Activated T-cell treated with anti-CD3 and anti-CD28 coated beads, Interleukin-2, amount 50 U/mL, for 72 hours (primary cell): ENCODE measurements at regions not wholly inside any gene's neighbourhood (a gene's known extent, or its start where the extent isn't known, plus 50 kb on each side); places are given as distances from the start of the nearest gene placed in this dataset.

Experiments used
- ATAC-seq, 2 donors: fragments of 150-1000 bp; cut with Tn5 transposase; replicated peaks in 1 of 2; 2 replicates each; pipeline ENCODE4 v1.10.0; 2021; ENCODE audit warnings: moderate library complexity in 2 of 2, mild to moderate bottlenecking in 1 of 2
- DNase-seq, 2 donors: peaks; one replicate each; pipeline ENCODE4 v3.0.0; 2021 to 2022; ENCODE audit warnings: mixed read lengths in 1 of 2
- H3K27ac Mint-ChIP-seq: one replicate; pipeline ENCODE4 v1.8.0; 2022; ENCODE audit warnings: mild to moderate bottlenecking, moderate library complexity, mixed read lengths
- H3K27me3 Mint-ChIP-seq: one replicate; pipeline ENCODE4 v1.8.0; 2022; ENCODE audit warnings: low read depth, mixed read lengths
- H3K36me3 Mint-ChIP-seq, 2 donors: one replicate each; pipeline ENCODE4 v1.8.0; 2022; ENCODE audit warnings: mixed read lengths in 2 of 2, mild to moderate bottlenecking in 1 of 2; ENCODE audit not compliant: insufficient read depth in 2 of 2
- H3K4me1 Mint-ChIP-seq: one replicate; pipeline ENCODE4 v1.8.0; 2022; ENCODE audit warnings: low read depth, mixed read lengths
- H3K4me3 Mint-ChIP-seq, 2 donors: one replicate each; pipeline ENCODE4 v1.8.0; 2022; ENCODE audit warnings: mild to moderate bottlenecking in 2 of 2, mixed read lengths in 2 of 2, moderate library complexity in 2 of 2
- H3K9me3 Mint-ChIP-seq, 2 donors: one replicate each; pipeline ENCODE4 v1.8.0; 2022; ENCODE audit warnings: mixed read lengths in 2 of 2

- Mint-ChIP-seq H3K36me3 (peaks cover 0 to 5% of the 10 kb centered on the region in 2 donors), H3K27ac (no peak overlapping the region), H3K9me3 (peaks cover 5 to 6% of the 10 kb centered on the region in 2 donors), H3K27me3 (peaks cover 6% of the 10 kb centered on the region), H3K4me1 (no peaks in the 10 kb centered on the region), H3K4me3 (no peak overlapping the region)
- ATAC-seq: no peak
- DNase-seq: no peak
These were observed 148.9 kb downstream of the OXSM start for GRCh38 chr3:25938566-25939325.

- DNase-seq (no peak), ATAC-seq (no peak)
- Mint-ChIP-seq H3K4me3 (no peak overlapping the region), H3K36me3 (no peaks in the 10 kb centered on the region), H3K4me1 (no peaks in the 10 kb centered on the region), H3K9me3 (no peaks in the 10 kb centered on the region), H3K27me3 (peaks cover 6% of the 10 kb centered on the region), H3K27ac (no peak overlapping the region)
These were observed 151.0 kb downstream of the OXSM start for GRCh38 chr3:25940935-25941334.

GRCh38 chr3:25944329-25944728 lies 154.4 kb downstream of the OXSM start:
- H3K9me3 Mint-ChIP-seq: no peaks in the 10 kb centered on the region
- no peaks in the 10 kb centered on the region for H3K4me1 Mint-ChIP-seq
- no peak overlapping the region for H3K27ac Mint-ChIP-seq
- H3K27me3 Mint-ChIP-seq: peaks cover 6% of the 10 kb centered on the region
- ATAC-seq: no peak
- H3K36me3 Mint-ChIP-seq: no peaks in the 10 kb centered on the region
- H3K4me3 Mint-ChIP-seq: no peak overlapping the region
- no peak for DNase-seq

DNA sequence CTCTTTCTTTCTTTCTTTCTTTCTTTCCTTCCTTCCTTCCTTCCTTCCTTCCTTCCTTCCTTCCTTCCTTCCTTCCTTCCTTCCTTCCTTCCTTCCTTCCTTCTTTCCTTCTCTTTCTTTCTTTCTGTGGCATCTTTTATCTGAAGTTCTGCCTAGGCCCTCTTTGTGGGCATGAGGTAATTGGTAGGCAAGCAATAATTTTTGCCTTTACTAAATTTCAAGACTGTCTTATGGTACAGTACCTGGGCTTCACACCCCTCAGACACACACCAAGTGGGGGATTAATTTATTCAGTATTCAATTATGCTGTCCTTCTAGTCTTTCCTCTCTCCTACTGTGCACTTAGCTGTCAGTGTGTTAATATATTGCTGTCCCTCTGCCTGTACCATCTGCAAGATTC lies 155.5 kb downstream of the OXSM start:
- no peak for ATAC-seq
- Mint-ChIP-seq H3K36me3 (no peaks in the 10 kb centered on the region), H3K27ac (no peak overlapping the region), H3K27me3 (peaks cover 6% of the 10 kb centered on the region), H3K9me3 (no peaks in the 10 kb centered on the region), H3K4me1 (no peaks in the 10 kb centered on the region), H3K4me3 (no peak overlapping the region)
- DNase-seq: no peak

DNA sequence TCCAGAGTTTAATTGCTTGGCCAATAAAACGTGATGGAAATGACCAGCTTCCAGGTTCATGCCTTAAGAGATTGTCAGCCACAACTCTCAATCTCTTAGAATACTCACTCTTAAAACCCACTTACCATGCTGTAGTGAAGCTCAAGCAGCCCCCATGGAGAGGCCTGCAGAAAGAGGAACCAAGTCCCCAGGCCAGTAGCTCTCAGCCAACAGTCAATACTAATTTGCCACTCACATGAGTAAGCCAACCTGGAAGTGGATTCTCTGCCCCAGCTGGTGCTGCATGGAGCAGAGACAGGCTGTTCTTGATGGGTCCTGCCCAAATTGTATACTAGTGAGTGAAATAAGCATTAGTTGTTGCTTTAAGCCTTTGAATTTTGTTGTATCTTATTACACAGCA lies 155.9 kb downstream of the OXSM start:
- DNase-seq (no peak), ATAC-seq (no peak)
- Mint-ChIP-seq H3K4me3 (no peak overlapping the region), H3K27ac (no peak overlapping the region), H3K27me3 (peaks cover 6% of the 10 kb centered on the region), H3K36me3 (no peaks in the 10 kb centered on the region), H3K9me3 (no peaks in the 10 kb centered on the region), H3K4me1 (no peaks in the 10 kb centered on the region)

GRCh38 chr3:25952133-25952532 lies 162.2 kb downstream of the OXSM start:
- Mint-ChIP-seq H3K9me3 (no peaks in the 10 kb centered on the region), H3K27ac (no peak overlapping the region), H3K4me1 (no peaks in the 10 kb centered on the region), H3K27me3 (no peaks in the 10 kb centered on the region), H3K4me3 (no peak overlapping the region), H3K36me3 (no peaks in the 10 kb centered on the region)
- ATAC-seq (no peak), DNase-seq (no peak)

- no peaks in the 10 kb centered on the region for H3K9me3 Mint-ChIP-seq
- H3K27ac Mint-ChIP-seq: no peak overlapping the region
- no peak for ATAC-seq
- no peaks in the 10 kb centered on the region for H3K27me3 Mint-ChIP-seq
- H3K36me3 Mint-ChIP-seq: no peaks in the 10 kb centered on the region
- H3K4me1 Mint-ChIP-seq: no peaks in the 10 kb centered on the region
- H3K4me3 Mint-ChIP-seq: no peak overlapping the region
- no peak for DNase-seq
These were observed 167.1 kb downstream of the OXSM start for GRCh38 chr3:25957026-25957425.

- Mint-ChIP-seq H3K27ac (no peak overlapping the region), H3K4me1 (no peaks in the 10 kb centered on the region), H3K36me3 (no peaks in the 10 kb centered on the region), H3K4me3 (no peak overlapping the region), H3K27me3 (no peaks in the 10 kb centered on the region), H3K9me3 (no peaks in the 10 kb centered on the region)
- DNase-seq (no peak), ATAC-seq (no peak)
These were observed 170.9 kb downstream of the OXSM start for GRCh38 chr3:25960776-25961175.

DNA sequence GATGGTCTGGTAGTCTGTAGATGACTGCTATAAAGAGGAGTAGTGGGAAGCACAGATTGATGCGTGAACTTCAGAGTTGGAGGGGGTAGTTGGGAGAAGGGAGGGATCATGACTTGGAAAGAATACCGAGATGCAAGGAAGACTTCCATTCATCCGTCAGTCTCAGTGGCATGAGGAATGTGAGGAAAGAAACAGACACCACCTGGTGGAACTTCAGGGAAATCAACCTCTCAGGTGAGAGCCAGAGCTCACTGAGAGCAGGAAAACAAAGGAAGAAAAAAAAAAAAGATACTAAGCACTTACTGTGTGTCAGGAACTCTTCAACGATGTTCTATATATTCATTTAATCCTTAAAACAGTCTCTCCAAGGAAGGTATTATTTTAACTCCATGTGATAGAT lies 172.4 kb downstream of the OXSM start:
- ATAC-seq (no peak), DNase-seq (no peak)
- no peak overlapping the region for H3K4me3 Mint-ChIP-seq
- no peaks in the 10 kb centered on the region for H3K9me3 Mint-ChIP-seq
- H3K27me3 Mint-ChIP-seq: no peaks in the 10 kb centered on the region
- no peaks in the 10 kb centered on the region for H3K36me3 Mint-ChIP-seq
- H3K27ac Mint-ChIP-seq: no peak overlapping the region
- H3K4me1 Mint-ChIP-seq: no peaks in the 10 kb centered on the region

GRCh38 chr3:25964141-25964540 lies 174.3 kb downstream of the OXSM start:
- Mint-ChIP-seq H3K27me3 (no peaks in the 10 kb centered on the region), H3K4me3 (no peak overlapping the region), H3K9me3 (no peaks in the 10 kb centered on the region), H3K27ac (no peak overlapping the region), H3K36me3 (peaks cover 0 to 1% of the 10 kb centered on the region in 2 donors), H3K4me1 (no peaks in the 10 kb centered on the region)
- no peak for ATAC-seq
- DNase-seq: no peak

DNA sequence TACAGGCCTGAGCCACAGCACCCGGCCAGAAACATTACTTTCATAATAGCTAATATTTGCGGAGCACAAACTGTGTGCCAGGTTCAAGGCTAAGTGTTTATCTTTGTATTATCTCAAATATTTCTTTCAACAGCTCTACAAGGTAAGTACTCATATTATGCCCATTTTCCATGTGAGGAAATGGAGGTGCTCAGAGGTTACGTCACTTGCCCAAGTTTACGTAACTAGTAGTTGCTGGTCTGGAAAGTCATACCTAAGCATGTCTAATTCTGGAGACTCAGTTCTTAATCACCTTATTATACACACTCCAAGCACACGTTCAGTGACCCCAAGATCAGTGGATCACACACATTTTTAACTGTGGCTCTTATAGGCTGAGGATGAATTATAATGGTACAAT lies 177.5 kb downstream of the OXSM start:
- DNase-seq: no peak
- Mint-ChIP-seq H3K4me3 (no peak overlapping the region), H3K27me3 (peaks cover 7% of the 10 kb centered on the region), H3K36me3 (peaks cover 0 to 1% of the 10 kb centered on the region in 2 donors), H3K27ac (no peak overlapping the region), H3K4me1 (no peaks in the 10 kb centered on the region), H3K9me3 (peaks cover 0 to 3% of the 10 kb centered on the region in 2 donors)
- ATAC-seq: no peak

- Mint-ChIP-seq H3K27me3 (peaks cover 7% of the 10 kb centered on the region), H3K4me3 (no peak overlapping the region), H3K27ac (no peak overlapping the region), H3K4me1 (no peaks in the 10 kb centered on the region), H3K9me3 (peaks cover 0 to 3% of the 10 kb centered on the region in 2 donors), H3K36me3 (peaks cover 0 to 1% of the 10 kb centered on the region in 2 donors)
- no peak for DNase-seq
- no peak for ATAC-seq
These were observed 181.8 kb downstream of the OXSM start for GRCh38 chr3:25971736-25972135.

DNA sequence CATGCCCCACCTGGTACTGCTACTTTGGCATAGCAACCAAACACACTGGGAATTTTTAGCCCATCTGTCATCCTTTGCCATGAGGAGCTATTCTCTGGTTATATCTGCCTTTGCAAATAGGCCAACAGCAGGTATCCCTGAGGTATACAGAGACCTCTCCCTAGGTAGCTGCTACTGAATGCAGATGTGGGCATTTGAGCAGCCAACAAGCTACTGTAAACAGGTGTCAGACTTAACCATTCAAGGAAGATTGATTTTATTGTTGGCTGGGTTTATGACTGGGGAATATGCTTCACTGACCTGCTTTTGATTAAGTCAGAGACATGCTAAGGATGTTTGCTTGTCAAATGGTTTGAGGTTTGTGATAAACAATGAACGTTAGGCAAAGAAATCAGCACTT lies 183.2 kb downstream of the OXSM start:
- Mint-ChIP-seq H3K4me1 (no peaks in the 10 kb centered on the region), H3K9me3 (peaks cover 0 to 3% of the 10 kb centered on the region in 2 donors), H3K27me3 (peaks cover 7% of the 10 kb centered on the region), H3K27ac (no peak overlapping the region), H3K36me3 (peaks cover 0 to 1% of the 10 kb centered on the region in 2 donors), H3K4me3 (no peak overlapping the region)
- DNase-seq (no peak), ATAC-seq (no peak)

- H3K36me3 Mint-ChIP-seq: no peaks in the 10 kb centered on the region
- ATAC-seq: no peak
- no peak overlapping the region for H3K4me3 Mint-ChIP-seq
- no peak overlapping the region for H3K27ac Mint-ChIP-seq
- no peaks in the 10 kb centered on the region for H3K9me3 Mint-ChIP-seq
- peaks cover 6% of the 10 kb centered on the region for H3K27me3 Mint-ChIP-seq
- no peaks in the 10 kb centered on the region for H3K4me1 Mint-ChIP-seq
- no peak for DNase-seq
These were observed 192.9 kb downstream of the OXSM start for GRCh38 chr3:25982756-25983155.
